CD4-positive, alpha-beta memory T cell (primary cell): ENCODE measurements at regions not wholly inside any gene's neighbourhood (a gene's known extent, or its start where the extent isn't known, plus 50 kb on each side); places are given as distances from the start of the nearest gene placed in this dataset.
"Not testable (repeated sequence)": the region's sequence is repeated elsewhere in the genome, so short reads cannot be mapped to it uniquely, and the experiment has no call there.

Source experiments
- CTCF ChIA-PET: fragments of 350-600 bp; sonication (Branson Sonifier 250); formaldehyde crosslinking; loops from one replicate; lab custom pipeline; 2021; ENCODE audit warnings: inconsistent platforms; ENCODE audit not compliant: partially characterized antibody; lab: Charles Lee
- POLR2A ChIA-PET: fragments of 350-600 bp; sonication (Branson Sonifier 250); formaldehyde crosslinking; loops from one replicate; lab custom pipeline; 2021; ENCODE audit not compliant: partially characterized antibody; lab: Charles Lee
- DNase-seq, 5 donors: peaks; one replicate each; pipeline versions ENCODE4 v3.0.0 to v3.0.0-alpha.2; 2020 to 2022; ENCODE audit warnings: mixed read lengths in 1 of 5
- H3K27ac ChIP-seq: one replicate; pipeline ENCODE4 v1.7.0; 2013; ENCODE audit warnings: low read depth, low read length
- H3K27me3 ChIP-seq: 2 replicates; pipeline ENCODE4 v1.7.0; 2013; ENCODE audit warnings: mild to moderate bottlenecking, low read length, moderate library complexity; ENCODE audit not compliant: insufficient read depth
- H3K36me3 ChIP-seq: 2 replicates; pipeline ENCODE4 v1.7.0; 2013; ENCODE audit warnings: mild to moderate bottlenecking, low read length, moderate library complexity; ENCODE audit not compliant: insufficient read depth
- H3K4me1 ChIP-seq: 2 replicates; pipeline ENCODE4 v1.7.0; 2013; ENCODE audit warnings: mild to moderate bottlenecking, low read length, moderate library complexity; ENCODE audit not compliant: insufficient read depth
- H3K4me3 ChIP-seq, 2 donors: one replicate each; pipeline ENCODE4 v1.7.0; 2013; ENCODE audit warnings: low read length in 2 of 2, mild to moderate bottlenecking in 1 of 2
- H3K9me3 ChIP-seq, 2 donors: one replicate each; pipeline ENCODE4 v1.7.0; 2013; ENCODE audit warnings: low read length in 2 of 2, control low read depth in 1 of 2; ENCODE audit not compliant: control insufficient read depth in 1 of 2
- H3K27ac Mint-ChIP-seq, 7 donors: one replicate each; pipeline ENCODE4 v1.8.0; 2020 to 2021; ENCODE audit warnings: mixed read lengths in 7 of 7, mild to moderate bottlenecking in 6 of 7, inconsistent platforms in 3 of 7, moderate library complexity in 3 of 7
- H3K27me3 Mint-ChIP-seq, 2 donors: one replicate each; pipeline ENCODE4 v1.8.0; 2020 to 2021; ENCODE audit warnings: mixed read lengths in 2 of 2
- H3K36me3 Mint-ChIP-seq, 2 donors: one replicate each; pipeline ENCODE4 v1.8.0; 2020 to 2021; ENCODE audit warnings: mixed read lengths in 2 of 2, inconsistent platforms in 1 of 2, mild to moderate bottlenecking in 1 of 2
- H3K4me1 Mint-ChIP-seq, 4 donors: one replicate each; pipeline ENCODE4 v1.8.0; 2020 to 2021; ENCODE audit warnings: mixed read lengths in 4 of 4, mild to moderate bottlenecking in 1 of 4
- H3K4me3 Mint-ChIP-seq, 8 donors: one replicate each; pipeline ENCODE4 v1.8.0; 2020 to 2021; ENCODE audit warnings: mixed read lengths in 8 of 8, mild to moderate bottlenecking in 7 of 8, moderate library complexity in 6 of 8, inconsistent platforms in 3 of 8
- H3K9me3 Mint-ChIP-seq, 8 donors: one replicate each; pipeline ENCODE4 v1.8.0; 2020 to 2021; ENCODE audit warnings: mixed read lengths in 8 of 8, mild to moderate bottlenecking in 5 of 8, inconsistent platforms in 3 of 8, moderate library complexity in 1 of 8
- intact Hi-C: fragments of 100-400 bp; cut with micrococcal nuclease; formaldehyde crosslinking; loops from one replicate; pipeline ENCODE4 v1.15.1; 2023

DNA sequence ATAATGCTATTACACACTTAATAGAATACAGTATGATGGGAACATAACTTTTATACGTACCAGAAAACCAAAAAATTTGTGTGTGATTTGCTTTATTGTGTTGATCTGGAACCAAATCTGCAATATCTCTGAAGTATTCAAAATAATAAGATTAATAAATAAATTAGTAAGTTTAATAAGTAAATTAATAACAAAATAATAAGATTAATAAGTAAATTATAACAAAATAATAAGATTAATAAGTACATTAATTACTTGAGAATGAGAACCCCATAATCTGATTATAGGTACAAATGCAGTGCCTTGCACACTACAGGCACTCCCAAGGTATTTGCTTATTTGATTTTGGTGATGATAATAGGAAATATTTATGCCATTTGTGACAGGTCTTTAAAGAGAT lies 267.4 kb downstream of the ZNF326 start:
- H3K9me3 ChIP-seq = no peaks in the 10 kb centered on the region
- no peak overlapping the region for H3K4me3 ChIP-seq
- no peaks in the 10 kb centered on the region for H3K27me3 ChIP-seq
- no peaks in the 10 kb centered on the region for H3K36me3 Mint-ChIP-seq
- ChIA-PET CTCF (no interaction called here), POLR2A (no interaction called here)
- no peak overlapping the region for H3K27ac Mint-ChIP-seq
- H3K4me1 Mint-ChIP-seq = no peaks in the 10 kb centered on the region
- peaks cover 2 to 8% of the 10 kb centered on the region in 2 donors for H3K27me3 Mint-ChIP-seq
- no peak overlapping the region for H3K4me3 Mint-ChIP-seq
- no peak for DNase-seq
- intact Hi-C loops = no loop called here
- H3K4me1 ChIP-seq = no peaks in the 10 kb centered on the region
- peaks cover 0 to 3% (median 0%) of the 10 kb centered on the region in 8 donors for H3K9me3 Mint-ChIP-seq
- H3K27ac ChIP-seq = no peak overlapping the region
- H3K36me3 ChIP-seq = no peaks in the 10 kb centered on the region

GRCh38 chr1:90246069-90246468 lies 251.2 kb downstream of the ZNF326 start:
- H3K4me3 Mint-ChIP-seq = no peak overlapping the region
- CTCF ChIA-PET = no interaction called here
- intact Hi-C loops = no loop called here
- Histone ChIP-seq H3K36me3 (no peaks in the 10 kb centered on the region), H3K27ac (no peak overlapping the region), H3K9me3 (peaks cover 0 to 5% of the 10 kb centered on the region in 2 donors), H3K4me3 (no peak overlapping the region), H3K4me1 (no peaks in the 10 kb centered on the region), H3K27me3 (no peaks in the 10 kb centered on the region)
- H3K4me1 Mint-ChIP-seq = no peaks in the 10 kb centered on the region
- POLR2A ChIA-PET = no interaction called here
- no peak for DNase-seq
- H3K36me3 Mint-ChIP-seq = no peaks in the 10 kb centered on the region
- H3K27ac Mint-ChIP-seq = no peak overlapping the region
- H3K27me3 Mint-ChIP-seq = peaks cover 0 to 7% of the 10 kb centered on the region in 2 donors
- peaks cover 2 to 30% (median 7%) of the 10 kb centered on the region in 8 donors for H3K9me3 Mint-ChIP-seq

DNA sequence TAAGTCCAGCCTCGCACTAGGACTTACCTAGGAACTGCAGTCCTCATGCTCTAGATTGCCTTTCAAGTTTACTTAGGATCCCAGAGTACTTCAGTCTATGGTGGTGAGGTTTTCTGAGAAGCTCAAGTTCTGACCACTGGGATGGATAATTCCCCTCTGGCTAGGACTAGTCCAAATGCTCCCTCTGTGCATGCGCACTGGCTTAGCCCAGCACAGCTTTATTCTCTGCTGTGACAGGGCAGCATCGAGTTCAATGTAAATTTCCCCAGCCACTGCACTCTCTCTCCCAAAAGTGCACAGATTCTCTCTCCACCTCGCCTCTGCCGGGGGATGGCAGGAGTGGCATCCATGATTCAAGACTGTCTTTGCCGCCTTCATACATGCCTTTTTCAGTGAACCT lies 241.6 kb downstream of the ZNF326 start:
- no peak overlapping the region for H3K27ac ChIP-seq
- intact Hi-C loops = no loop called here
- ChIA-PET POLR2A (interaction anchor here (0.8 kb wide), 1 partner anchor 15 kb away, joined by 3 read pairs; no protein-coding TSS in a partner anchor), CTCF (no interaction called here)
- H3K27me3 Mint-ChIP-seq = no peaks in the 10 kb centered on the region
- DNase-seq = no peak
- no peaks in the 10 kb centered on the region for H3K4me1 ChIP-seq
- H3K27ac Mint-ChIP-seq = no peak overlapping the region
- no peak overlapping the region for H3K4me3 Mint-ChIP-seq
- H3K9me3 Mint-ChIP-seq = peaks cover 0 to 4% (median 1%) of the 10 kb centered on the region in 8 donors
- H3K36me3 Mint-ChIP-seq = no peaks in the 10 kb centered on the region
- no peaks in the 10 kb centered on the region for H3K27me3 ChIP-seq
- no peaks in the 10 kb centered on the region for H3K4me1 Mint-ChIP-seq
- H3K36me3 ChIP-seq = no peaks in the 10 kb centered on the region
- no peaks in the 10 kb centered on the region for H3K9me3 ChIP-seq
- no peak overlapping the region for H3K4me3 ChIP-seq

DNA sequence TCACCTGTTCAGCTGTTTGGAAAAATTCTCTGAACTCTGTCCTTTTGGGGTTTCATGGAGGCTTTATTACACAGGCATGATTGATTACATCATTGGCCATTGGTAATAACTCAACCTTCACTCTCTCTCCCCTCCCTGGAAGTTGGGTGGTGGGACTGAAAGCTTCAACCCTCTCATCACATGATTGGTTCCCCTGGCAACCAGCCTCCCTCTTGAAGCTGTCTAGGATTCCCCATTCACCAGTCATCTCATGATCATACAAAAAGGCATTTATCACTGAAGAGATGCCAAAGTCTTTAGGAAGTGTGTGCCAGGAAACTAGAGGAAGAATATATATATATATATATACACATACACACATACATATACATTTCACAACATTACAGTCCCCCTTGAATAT lies 228.5 kb downstream of the ZNF326 start:
- DNase-seq = no peak
- no peak overlapping the region for H3K27ac Mint-ChIP-seq
- ChIA-PET POLR2A (no interaction called here), CTCF (no interaction called here)
- intact Hi-C loops = no loop called here
- H3K27me3 Mint-ChIP-seq = peaks cover 0 to 4% of the 10 kb centered on the region in 2 donors
- no peak overlapping the region for H3K4me3 Mint-ChIP-seq
- Histone ChIP-seq H3K4me3 (no peak overlapping the region), H3K4me1 (no peaks in the 10 kb centered on the region), H3K27me3 (no peaks in the 10 kb centered on the region), H3K36me3 (no peaks in the 10 kb centered on the region), H3K27ac (no peak overlapping the region), H3K9me3 (no peaks in the 10 kb centered on the region)
- H3K36me3 Mint-ChIP-seq = no peaks in the 10 kb centered on the region
- peaks cover 0 to 15% (median 9%) of the 10 kb centered on the region in 8 donors for H3K9me3 Mint-ChIP-seq
- H3K4me1 Mint-ChIP-seq = no peaks in the 10 kb centered on the region

- no peak for DNase-seq
- ChIA-PET CTCF (no interaction called here), POLR2A (interaction anchor here (0.9 kb wide), 1 partner anchor 15 kb away, joined by 3 read pairs; no protein-coding TSS in a partner anchor)
- intact Hi-C loops = no loop called here
- no peak overlapping the region for H3K4me3 Mint-ChIP-seq
- peaks cover 0 to 8% (median 6%) of the 10 kb centered on the region in 8 donors for H3K9me3 Mint-ChIP-seq
- no peaks in the 10 kb centered on the region for H3K9me3 ChIP-seq
- no peaks in the 10 kb centered on the region for H3K27me3 ChIP-seq
- no peak overlapping the region for H3K4me3 ChIP-seq
- H3K4me1 Mint-ChIP-seq = no peaks in the 10 kb centered on the region
- no peak overlapping the region for H3K27ac Mint-ChIP-seq
- H3K27ac ChIP-seq = no peak overlapping the region
- H3K27me3 Mint-ChIP-seq = peaks cover 0 to 4% of the 10 kb centered on the region in 2 donors
- H3K36me3 ChIP-seq = no peaks in the 10 kb centered on the region
- H3K36me3 Mint-ChIP-seq = peaks cover 0 to 1% of the 10 kb centered on the region in 2 donors
- no peaks in the 10 kb centered on the region for H3K4me1 ChIP-seq
Observed at GRCh38 chr1:90220941-90221693, 226.2 kb downstream of the ZNF326 start.

DNA sequence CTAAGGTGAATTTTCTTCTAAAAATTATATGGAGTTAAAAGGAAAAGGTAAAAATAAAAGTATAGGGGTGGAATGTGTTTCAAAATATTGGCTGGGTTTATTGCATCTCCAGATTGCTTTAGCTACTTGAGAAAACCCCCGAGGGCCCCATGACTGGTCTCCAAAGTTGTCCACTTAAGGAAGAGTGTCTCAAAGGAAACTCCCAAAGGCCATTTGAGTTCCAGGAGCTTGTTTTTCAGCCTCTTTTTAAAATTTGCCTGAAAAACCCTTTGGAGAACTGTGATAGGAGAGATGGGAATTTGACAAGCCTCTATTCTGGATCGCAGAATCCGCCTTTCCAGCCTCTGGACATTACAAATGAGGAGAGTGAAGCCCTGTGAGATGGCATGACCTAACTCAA lies 225.6 kb downstream of the ZNF326 start:
- Histone ChIP-seq H3K4me1 (no peaks in the 10 kb centered on the region), H3K27me3 (no peaks in the 10 kb centered on the region), H3K4me3 (no peak overlapping the region), H3K36me3 (no peaks in the 10 kb centered on the region), H3K9me3 (no peaks in the 10 kb centered on the region), H3K27ac (no peak overlapping the region)
- H3K9me3 Mint-ChIP-seq = peaks cover 0 to 8% (median 6%) of the 10 kb centered on the region in 8 donors
- peaks cover 0 to 1% of the 10 kb centered on the region in 2 donors for H3K36me3 Mint-ChIP-seq
- H3K27me3 Mint-ChIP-seq = peaks cover 0 to 4% of the 10 kb centered on the region in 2 donors
- no peak for DNase-seq
- ChIA-PET POLR2A (no interaction called here), CTCF (no interaction called here)
- intact Hi-C loops = no loop called here
- no peak overlapping the region for H3K27ac Mint-ChIP-seq
- no peak overlapping the region for H3K4me3 Mint-ChIP-seq
- H3K4me1 Mint-ChIP-seq = no peaks in the 10 kb centered on the region

- H3K27me3 ChIP-seq, CTCF ChIA-PET, H3K4me1 ChIP-seq, DNase-seq, H3K36me3 ChIP-seq, H3K36me3 Mint-ChIP-seq, H3K27ac Mint-ChIP-seq, H3K4me3 ChIP-seq, intact Hi-C loops, H3K4me1 Mint-ChIP-seq, H3K9me3 Mint-ChIP-seq, H3K27me3 Mint-ChIP-seq, POLR2A ChIA-PET, H3K9me3 ChIP-seq, H3K4me3 Mint-ChIP-seq, H3K27ac ChIP-seq: not testable (repeated sequence)
Observed at GRCh38 chr1:90219166-90219871, 224.4 kb downstream of the ZNF326 start.
